Nephron progenitor cell (in vitro differentiated cells): ENCODE measurements at regions not wholly inside any gene's neighbourhood (a gene's known extent, or its start where the extent isn't known, plus 50 kb on each side); places are given as distances from the start of the nearest gene placed in this dataset.

Experiments used
- DNase-seq: peaks from one replicate; pipeline ENCODE4 v3.0.0; 2021
- H3K27ac Mint-ChIP-seq: 2 replicates; pipeline ENCODE4 v1.8.0; 2021; ENCODE audit warnings: mild to moderate bottlenecking, moderate library complexity, mixed read lengths
- H3K27me3 Mint-ChIP-seq: 2 replicates; pipeline ENCODE4 v1.8.0; 2021; ENCODE audit warnings: mild to moderate bottlenecking, low read depth, mixed read lengths; ENCODE audit not compliant: poor library complexity
- H3K36me3 Mint-ChIP-seq: 2 replicates; pipeline ENCODE4 v1.8.0; 2021; ENCODE audit warnings: low read depth, mixed read lengths
- H3K4me1 Mint-ChIP-seq: 2 replicates; pipeline ENCODE4 v1.8.0; 2021; ENCODE audit warnings: mixed read lengths
- H3K4me3 Mint-ChIP-seq: 2 replicates; pipeline ENCODE4 v1.8.0; 2021; ENCODE audit warnings: mild to moderate bottlenecking, moderate library complexity, mixed read lengths
- H3K9me3 Mint-ChIP-seq: 2 replicates; pipeline ENCODE4 v1.8.0; 2021; ENCODE audit warnings: mild to moderate bottlenecking, moderate library complexity, mixed read lengths
- CTCF ChIP-seq: fragments of 200-600 bp; sonication (generic); IDR thresholded peaks from 2 replicates; pipeline ENCODE4 v1.5.0; 2021; ENCODE audit warnings: antibody characterized with exemption

- Mint-ChIP-seq H3K27ac (no peak overlapping the region), H3K4me3 (no peak overlapping the region), H3K9me3 (peaks cover 11% of the 10 kb centered on the region), H3K27me3 (peaks cover 47% of the 10 kb centered on the region), H3K36me3 (no peaks in the 10 kb centered on the region), H3K4me1 (peaks cover 39% of the 10 kb centered on the region)
- DNase-seq, result no peak
- no peak for TF ChIP-seq CTCF
Observed at GRCh38 chr22:27135031-27135981, 477.9 kb downstream of the MIAT start.

GRCh38 chr22:27136596-27136995 lies 479.2 kb downstream of the MIAT start:
- Mint-ChIP-seq H3K36me3 (no peaks in the 10 kb centered on the region), H3K9me3 (peaks cover 11% of the 10 kb centered on the region), H3K27ac (no peak overlapping the region), H3K27me3 (peaks cover 50% of the 10 kb centered on the region), H3K4me3 (no peak overlapping the region), H3K4me1 (peaks cover 39% of the 10 kb centered on the region)
- TF ChIP-seq CTCF, result no peak
- no peak for DNase-seq

- no peak for TF ChIP-seq CTCF
- Mint-ChIP-seq H3K27me3 (peaks cover 55% of the 10 kb centered on the region), H3K9me3 (peaks cover 11% of the 10 kb centered on the region), H3K4me3 (no peak overlapping the region), H3K4me1 (peaks cover 38% of the 10 kb centered on the region), H3K36me3 (no peaks in the 10 kb centered on the region), H3K27ac (no peak overlapping the region)
- no peak for DNase-seq
Observed at GRCh38 chr22:27137871-27138337, 480.5 kb downstream of the MIAT start.

GRCh38 chr22:27138471-27138870 lies 481.1 kb downstream of the MIAT start:
- Mint-ChIP-seq H3K4me1 (peaks cover 32% of the 10 kb centered on the region), H3K4me3 (no peak overlapping the region), H3K36me3 (no peaks in the 10 kb centered on the region), H3K27ac (no peak overlapping the region), H3K9me3 (peaks cover 11% of the 10 kb centered on the region), H3K27me3 (peaks cover 55% of the 10 kb centered on the region)
- no peak for DNase-seq
- TF ChIP-seq CTCF, result no peak

GRCh38 chr22:27139935-27140511 lies 482.6 kb downstream of the MIAT start:
- Mint-ChIP-seq H3K36me3 (no peaks in the 10 kb centered on the region), H3K4me3 (no peak overlapping the region), H3K27me3 (peaks cover 53% of the 10 kb centered on the region), H3K9me3 (peaks cover 11% of the 10 kb centered on the region), H3K4me1 (peaks cover 23% of the 10 kb centered on the region), H3K27ac (no peak overlapping the region)
- DNase-seq, result no peak
- TF ChIP-seq CTCF, result no peak
